ENCODE measurements at regions not wholly inside any gene's neighbourhood (a gene's known extent, or its start where the extent isn't known, plus 50 kb on each side); places are given as distances from the start of the nearest gene placed in this dataset.

DNA sequence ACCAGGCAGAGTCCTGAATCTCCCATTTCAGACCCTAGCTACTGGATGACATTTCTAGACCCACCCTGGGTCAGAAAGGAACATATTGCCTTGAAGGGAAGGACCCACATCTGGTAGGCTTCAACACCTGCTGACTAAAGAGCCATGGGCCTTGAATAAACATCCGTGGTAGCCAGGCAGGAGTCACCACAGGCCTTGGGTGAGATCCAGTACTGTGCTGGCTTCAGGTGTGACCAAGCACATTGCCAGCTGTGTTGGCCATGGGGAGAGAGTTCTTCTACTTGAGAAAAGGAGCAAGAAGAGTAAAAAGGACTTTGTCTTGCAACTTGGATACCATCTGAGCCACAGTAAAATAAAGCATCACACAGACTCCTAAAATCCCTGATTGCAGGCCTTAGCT, 332.6 kb downstream of the SLC16A7 start:
- Histone ChIP-seq H3K27ac (ENCODE audit: low read length) (no peak overlapping the region), H4K20me1 (ENCODE audit: insufficient read depth) (no peaks in the 10 kb centered on the region), H3F3A (ENCODE audit: insufficient read depth, low read length, poor library complexity, severe bottlenecking) (no peaks in the 10 kb centered on the region), H3K27me3 (ENCODE audit: insufficient read depth, low read depth, low read length) (no peaks in the 10 kb centered on the region), H3K4me2 (ENCODE audit: low read length) (no peak overlapping the region), H3K9ac (ENCODE audit: low read length) (no peak overlapping the region), H2AFZ (ENCODE audit: low read depth, low read length) (no peak overlapping the region), H3K79me2 (replicated peaks; ENCODE audit: insufficient read depth, low read length) (no peaks in the 10 kb centered on the region), H3K36me3 (ENCODE audit: insufficient read depth, low read length) (no peaks in the 10 kb centered on the region), H3K9me3 (ENCODE audit: low read length) (no peaks in the 10 kb centered on the region), H3K9me2 (ENCODE audit: insufficient read depth, low read length) (no peaks in the 10 kb centered on the region), H3K4me3 (ENCODE audit: low read length) (no peak overlapping the region)
- TF ChIP-seq SMC3 (conservative IDR thresholded peaks at IDR 0.05; ENCODE audit: poor library complexity) (no peak), POLR2AphosphoS5 (IDR thresholded peaks at IDR 0.05) (no peak), EP300 (conservative IDR thresholded peaks at IDR 0.05; ENCODE audit: poor library complexity, severe bottlenecking) (no peak), MXI1 (conservative IDR thresholded peaks at IDR 0.05; ENCODE audit: poor library complexity, severe bottlenecking) (no peak), RAD21 (conservative IDR thresholded peaks at IDR 0.05) (no peak), EZH2 (IDR thresholded peaks at IDR 0.05; ENCODE audit: borderline replicate concordance, insufficient read depth, low read length, poor library complexity, severe bottlenecking) (no peak), TAF1 (IDR thresholded peaks at IDR 0.05; ENCODE audit: low read depth) (no peak)
- TF ChIP-seq, protein P1, sequence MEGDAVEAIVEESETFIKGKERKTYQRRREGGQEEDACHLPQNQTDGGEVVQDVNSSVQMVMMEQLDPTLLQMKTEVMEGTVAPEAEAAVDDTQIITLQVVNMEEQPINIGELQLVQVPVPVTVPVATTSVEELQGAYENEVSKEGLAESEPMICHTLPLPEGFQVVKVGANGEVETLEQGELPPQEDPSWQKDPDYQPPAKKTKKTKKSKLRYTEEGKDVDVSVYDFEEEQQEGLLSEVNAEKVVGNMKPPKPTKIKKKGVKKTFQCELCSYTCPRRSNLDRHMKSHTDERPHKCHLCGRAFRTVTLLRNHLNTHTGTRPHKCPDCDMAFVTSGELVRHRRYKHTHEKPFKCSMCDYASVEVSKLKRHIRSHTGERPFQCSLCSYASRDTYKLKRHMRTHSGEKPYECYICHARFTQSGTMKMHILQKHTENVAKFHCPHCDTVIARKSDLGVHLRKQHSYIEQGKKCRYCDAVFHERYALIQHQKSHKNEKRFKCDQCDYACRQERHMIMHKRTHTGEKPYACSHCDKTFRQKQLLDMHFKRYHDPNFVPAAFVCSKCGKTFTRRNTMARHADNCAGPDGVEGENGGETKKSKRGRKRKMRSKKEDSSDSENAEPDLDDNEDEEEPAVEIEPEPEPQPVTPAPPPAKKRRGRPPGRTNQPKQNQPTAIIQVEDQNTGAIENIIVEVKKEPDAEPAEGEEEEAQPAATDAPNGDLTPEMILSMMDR (IDR thresholded peaks at IDR 0.05; ENCODE audit: poor library complexity, severe bottlenecking), result no peak
- TF ChIP-seq, protein P2, sequence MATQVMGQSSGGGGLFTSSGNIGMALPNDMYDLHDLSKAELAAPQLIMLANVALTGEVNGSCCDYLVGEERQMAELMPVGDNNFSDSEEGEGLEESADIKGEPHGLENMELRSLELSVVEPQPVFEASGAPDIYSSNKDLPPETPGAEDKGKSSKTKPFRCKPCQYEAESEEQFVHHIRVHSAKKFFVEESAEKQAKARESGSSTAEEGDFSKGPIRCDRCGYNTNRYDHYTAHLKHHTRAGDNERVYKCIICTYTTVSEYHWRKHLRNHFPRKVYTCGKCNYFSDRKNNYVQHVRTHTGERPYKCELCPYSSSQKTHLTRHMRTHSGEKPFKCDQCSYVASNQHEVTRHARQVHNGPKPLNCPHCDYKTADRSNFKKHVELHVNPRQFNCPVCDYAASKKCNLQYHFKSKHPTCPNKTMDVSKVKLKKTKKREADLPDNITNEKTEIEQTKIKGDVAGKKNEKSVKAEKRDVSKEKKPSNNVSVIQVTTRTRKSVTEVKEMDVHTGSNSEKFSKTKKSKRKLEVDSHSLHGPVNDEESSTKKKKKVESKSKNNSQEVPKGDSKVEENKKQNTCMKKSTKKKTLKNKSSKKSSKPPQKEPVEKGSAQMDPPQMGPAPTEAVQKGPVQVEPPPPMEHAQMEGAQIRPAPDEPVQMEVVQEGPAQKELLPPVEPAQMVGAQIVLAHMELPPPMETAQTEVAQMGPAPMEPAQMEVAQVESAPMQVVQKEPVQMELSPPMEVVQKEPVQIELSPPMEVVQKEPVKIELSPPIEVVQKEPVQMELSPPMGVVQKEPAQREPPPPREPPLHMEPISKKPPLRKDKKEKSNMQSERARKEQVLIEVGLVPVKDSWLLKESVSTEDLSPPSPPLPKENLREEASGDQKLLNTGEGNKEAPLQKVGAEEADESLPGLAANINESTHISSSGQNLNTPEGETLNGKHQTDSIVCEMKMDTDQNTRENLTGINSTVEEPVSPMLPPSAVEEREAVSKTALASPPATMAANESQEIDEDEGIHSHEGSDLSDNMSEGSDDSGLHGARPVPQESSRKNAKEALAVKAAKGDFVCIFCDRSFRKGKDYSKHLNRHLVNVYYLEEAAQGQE (IDR thresholded peaks at IDR 0.05; ENCODE audit: borderline replicate concordance), result no peak

GRCh38 chr12:59929110-59929509, 333.3 kb downstream of the SLC16A7 start:
- H3K9me2 ChIP-seq (ENCODE audit: insufficient read depth, low read length), result no peaks in the 10 kb centered on the region
- no peaks in the 10 kb centered on the region for H3F3A ChIP-seq (ENCODE audit: insufficient read depth, low read length, poor library complexity, severe bottlenecking)
- H3K4me3 ChIP-seq (ENCODE audit: low read length), result no peak overlapping the region
- no peaks in the 10 kb centered on the region for H3K36me3 ChIP-seq (ENCODE audit: insufficient read depth, low read length)
- H3K4me2 ChIP-seq (ENCODE audit: low read length), result no peak overlapping the region
- TF ChIP-seq, protein P1 (IDR thresholded peaks at IDR 0.05; ENCODE audit: poor library complexity, severe bottlenecking), result no peak
- H3K27me3 ChIP-seq (ENCODE audit: insufficient read depth, low read depth, low read length), result no peaks in the 10 kb centered on the region
- H3K79me2 ChIP-seq (replicated peaks; ENCODE audit: insufficient read depth, low read length), result no peaks in the 10 kb centered on the region
- no peak overlapping the region for H3K9ac ChIP-seq (ENCODE audit: low read length)
- H4K20me1 ChIP-seq (ENCODE audit: insufficient read depth), result no peaks in the 10 kb centered on the region
- no peak overlapping the region for H3K27ac ChIP-seq (ENCODE audit: low read length)
- no peaks in the 10 kb centered on the region for H3K9me3 ChIP-seq (ENCODE audit: low read length)
- H2AFZ ChIP-seq (ENCODE audit: low read depth, low read length), result no peak overlapping the region

Measured in neural cell (in vitro differentiated cells).